GM12892 (cell line): ENCODE measurements at regions not wholly inside any gene's neighbourhood (a gene's known extent, or its start where the extent isn't known, plus 50 kb on each side); places are given as distances from the start of the nearest gene placed in this dataset.

Experiments
- POLR2A ChIP-seq: IDR thresholded peaks from 2 replicates; pipeline ENCODE4 v1.6.1; 2011; ENCODE audit warnings: low read depth, low read length, control low read depth
- POLR2AphosphoS5 ChIP-seq: IDR thresholded peaks from 2 replicates; pipeline ENCODE4 v1.6.1; 2011; ENCODE audit warnings: low read depth, low read length, control low read depth

- TF ChIP-seq POLR2A = no peak
- no peak for TF ChIP-seq POLR2AphosphoS5
Measured at GRCh38 chr18:29531746-29532145, 1354.8 kb upstream of the CDH2 start.
